ENCODE measurements at regions not wholly inside any gene's neighbourhood (a gene's known extent, or its start where the extent isn't known, plus 50 kb on each side); places are given as distances from the start of the nearest gene placed in this dataset.

DNA sequence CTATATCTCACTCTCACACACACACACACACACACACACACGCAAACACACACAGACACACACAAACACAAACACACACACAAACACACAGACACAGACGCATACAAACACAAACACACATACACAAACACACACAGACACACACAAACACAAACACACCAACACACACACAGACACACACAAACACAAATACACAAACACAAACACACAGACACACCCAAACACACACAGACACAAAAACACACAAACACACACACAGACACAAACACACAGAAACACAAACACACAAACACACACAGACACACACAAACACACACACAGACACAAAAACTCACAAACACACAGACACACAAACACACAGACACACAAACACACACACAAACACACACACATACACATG, 329.0 kb downstream of the ZNF536 start:
- TF ChIP-seq SMC3 (IDR thresholded peaks at IDR 0.05) (no peak), MAZ (IDR thresholded peaks at IDR 0.05; ENCODE audit: borderline replicate concordance, low read depth, low read length) (no peak), RARB (CRISPR knock-in tag; IDR thresholded peaks at IDR 0.05) (no peak), POLR2A (IDR thresholded peaks at IDR 0.05; ENCODE audit: low read length) (no peak), EHF (CRISPR knock-in tag; IDR thresholded peaks at IDR 0.05) (no peak), ESRRA (IDR thresholded peaks at IDR 0.05; ENCODE audit: borderline replicate concordance, low read length) (no peak), EP300 (IDR thresholded peaks at IDR 0.05) (no peak), RFX5 (IDR thresholded peaks at IDR 0.05) (no peak), NR3C1 (IDR thresholded peaks at IDR 0.05) (no peak)
- TF ChIP-seq, protein P1, sequence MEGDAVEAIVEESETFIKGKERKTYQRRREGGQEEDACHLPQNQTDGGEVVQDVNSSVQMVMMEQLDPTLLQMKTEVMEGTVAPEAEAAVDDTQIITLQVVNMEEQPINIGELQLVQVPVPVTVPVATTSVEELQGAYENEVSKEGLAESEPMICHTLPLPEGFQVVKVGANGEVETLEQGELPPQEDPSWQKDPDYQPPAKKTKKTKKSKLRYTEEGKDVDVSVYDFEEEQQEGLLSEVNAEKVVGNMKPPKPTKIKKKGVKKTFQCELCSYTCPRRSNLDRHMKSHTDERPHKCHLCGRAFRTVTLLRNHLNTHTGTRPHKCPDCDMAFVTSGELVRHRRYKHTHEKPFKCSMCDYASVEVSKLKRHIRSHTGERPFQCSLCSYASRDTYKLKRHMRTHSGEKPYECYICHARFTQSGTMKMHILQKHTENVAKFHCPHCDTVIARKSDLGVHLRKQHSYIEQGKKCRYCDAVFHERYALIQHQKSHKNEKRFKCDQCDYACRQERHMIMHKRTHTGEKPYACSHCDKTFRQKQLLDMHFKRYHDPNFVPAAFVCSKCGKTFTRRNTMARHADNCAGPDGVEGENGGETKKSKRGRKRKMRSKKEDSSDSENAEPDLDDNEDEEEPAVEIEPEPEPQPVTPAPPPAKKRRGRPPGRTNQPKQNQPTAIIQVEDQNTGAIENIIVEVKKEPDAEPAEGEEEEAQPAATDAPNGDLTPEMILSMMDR (IDR thresholded peaks at IDR 0.05) = no peak
- TF ChIP-seq, protein P2, sequence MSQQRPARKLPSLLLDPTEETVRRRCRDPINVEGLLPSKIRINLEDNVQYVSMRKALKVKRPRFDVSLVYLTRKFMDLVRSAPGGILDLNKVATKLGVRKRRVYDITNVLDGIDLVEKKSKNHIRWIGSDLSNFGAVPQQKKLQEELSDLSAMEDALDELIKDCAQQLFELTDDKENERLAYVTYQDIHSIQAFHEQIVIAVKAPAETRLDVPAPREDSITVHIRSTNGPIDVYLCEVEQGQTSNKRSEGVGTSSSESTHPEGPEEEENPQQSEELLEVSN (IDR thresholded peaks at IDR 0.05; ENCODE audit: borderline replicate concordance, low read depth) = no peak
